B cell (primary cell): ENCODE measurements at regions not wholly inside any gene's neighbourhood (a gene's known extent, or its start where the extent isn't known, plus 50 kb on each side); places are given as distances from the start of the nearest gene placed in this dataset.

Experiments used
- EZH2 ChIP-seq: IDR thresholded peaks from 2 replicates; pipeline ENCODE4 v1.6.1; 2012; ENCODE audit warnings: borderline replicate concordance, low read depth, mild to moderate bottlenecking, moderate library complexity, low read length; ENCODE audit not compliant: insufficient read depth, poor library complexity, severe bottlenecking
- TF ChIP-seq, protein P1 (sequence below): fragments of 200-600 bp; IDR thresholded peaks from one replicate; pipeline ENCODE4 v1.8.0; 2022; ENCODE audit warnings: antibody characterized with exemption, mild to moderate bottlenecking

DNA sequence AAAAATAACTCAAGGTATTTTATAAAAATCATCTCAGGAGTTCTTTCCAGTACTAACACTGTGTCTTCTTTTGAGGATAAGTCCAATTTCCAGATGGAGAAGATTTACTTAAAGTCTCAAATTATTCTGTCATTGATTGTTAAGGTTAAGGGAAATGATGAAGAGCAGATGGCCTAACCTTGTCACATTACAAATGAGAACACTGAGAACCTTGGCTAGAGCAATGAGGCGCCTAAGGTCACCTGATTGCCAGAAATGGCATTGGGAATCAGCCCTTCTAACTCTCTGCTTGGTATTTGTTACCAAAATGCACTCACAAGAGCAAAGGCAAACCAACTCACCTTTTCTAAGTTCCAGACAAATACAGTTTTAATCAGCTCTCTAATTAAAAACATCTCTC, 835.1 kb downstream of the RNF144A start:
- TF ChIP-seq, protein P1, sequence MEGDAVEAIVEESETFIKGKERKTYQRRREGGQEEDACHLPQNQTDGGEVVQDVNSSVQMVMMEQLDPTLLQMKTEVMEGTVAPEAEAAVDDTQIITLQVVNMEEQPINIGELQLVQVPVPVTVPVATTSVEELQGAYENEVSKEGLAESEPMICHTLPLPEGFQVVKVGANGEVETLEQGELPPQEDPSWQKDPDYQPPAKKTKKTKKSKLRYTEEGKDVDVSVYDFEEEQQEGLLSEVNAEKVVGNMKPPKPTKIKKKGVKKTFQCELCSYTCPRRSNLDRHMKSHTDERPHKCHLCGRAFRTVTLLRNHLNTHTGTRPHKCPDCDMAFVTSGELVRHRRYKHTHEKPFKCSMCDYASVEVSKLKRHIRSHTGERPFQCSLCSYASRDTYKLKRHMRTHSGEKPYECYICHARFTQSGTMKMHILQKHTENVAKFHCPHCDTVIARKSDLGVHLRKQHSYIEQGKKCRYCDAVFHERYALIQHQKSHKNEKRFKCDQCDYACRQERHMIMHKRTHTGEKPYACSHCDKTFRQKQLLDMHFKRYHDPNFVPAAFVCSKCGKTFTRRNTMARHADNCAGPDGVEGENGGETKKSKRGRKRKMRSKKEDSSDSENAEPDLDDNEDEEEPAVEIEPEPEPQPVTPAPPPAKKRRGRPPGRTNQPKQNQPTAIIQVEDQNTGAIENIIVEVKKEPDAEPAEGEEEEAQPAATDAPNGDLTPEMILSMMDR: no peak
- no peak for TF ChIP-seq EZH2
